SK-N-SH (cell line): ENCODE measurements at regions not wholly inside any gene's neighbourhood (a gene's known extent, or its start where the extent isn't known, plus 50 kb on each side); places are given as distances from the start of the nearest gene placed in this dataset.

Source experiments
- CTCF ChIA-PET: fragments of 300-600, 350-600 bp; formaldehyde crosslinking; extraction: SDS; loops from one replicate; lab custom pipeline; 2021; lab: Yijun Ruan, JAX
- POLR2A ChIA-PET: fragments of 350-600 bp; sonication (Branson Sonifier 250); formaldehyde crosslinking; extraction: SDS; loops from one replicate; lab custom pipeline; 2020; ENCODE audit warnings: antibody characterized with exemption, inconsistent platforms; lab: Yijun Ruan, JAX
- DNase-seq: peaks from one replicate; pipeline ENCODE4 v3.0.0; 2012
- H2AFZ ChIP-seq: fragments of 200-600 bp; sonication (generic); 2 replicates; pipeline ENCODE4 v1.8.1; 2016; ENCODE audit warnings: antibody characterized with exemption, mild to moderate bottlenecking, low read depth
- H3F3A ChIP-seq: fragments of 200-600 bp; sonication (generic); replicated peaks from 2 replicates; pipeline ENCODE3; 2016; ENCODE audit warnings: antibody characterized with exemption, mild to moderate bottlenecking; ENCODE audit not compliant: insufficient read depth
- H3K27ac ChIP-seq, 2 experiments: fragments of 200-500 bp in 1 of 2; fragments of 200-600 bp in 1 of 2; sonication (Bioruptor generic) in 1 of 2; sonication (generic), shearing (Covaris generic) in 1 of 2; 2 replicates each; pipeline versions ENCODE4 v1.5.1 to v1.6.1; 2014 to 2016; ENCODE audit warnings: low read depth in 2 of 2, inconsistent platforms in 1 of 2, low read length in 1 of 2, mild to moderate bottlenecking in 1 of 2, mixed read lengths in 1 of 2
- H3K27me3 ChIP-seq: fragments of 200-600 bp; sonication (generic), shearing (Covaris generic); 2 replicates; pipeline ENCODE4 v1.6.1; 2016; ENCODE audit warnings: mixed run types; ENCODE audit not compliant: insufficient read depth
- H3K36me3 ChIP-seq, 2 experiments: fragments of 200-500 bp in 1 of 2; fragments of 200-600 bp in 1 of 2; sonication (Bioruptor generic) in 1 of 2; sonication (generic) in 1 of 2; replicated peaks in 1 of 2; 2 replicates each; pipeline versions ENCODE3 to v1.5.1; 2014 to 2016; ENCODE audit warnings: low read length in 1 of 2, mild to moderate bottlenecking in 1 of 2; ENCODE audit not compliant: insufficient read depth in 2 of 2, control insufficient read depth in 1 of 2
- H3K4me1 ChIP-seq, 2 experiments: fragments of 200-500 bp in 1 of 2; fragments of 200-600 bp in 1 of 2; sonication (Bioruptor generic) in 1 of 2; sonication (generic), shearing (Covaris generic) in 1 of 2; 2 replicates each; pipeline versions ENCODE4 v1.5.1 to v1.6.1; 2014 to 2016; ENCODE audit warnings: low read depth in 1 of 2, low read length in 1 of 2, mixed run types in 1 of 2; ENCODE audit not compliant: insufficient read depth in 2 of 2, control insufficient read depth in 1 of 2
- H3K4me2 ChIP-seq: fragments of 200-600 bp; sonication (generic), shearing (Covaris generic); 2 replicates; pipeline ENCODE4 v1.6.1; 2017; ENCODE audit warnings: mixed run types
- H3K4me3 ChIP-seq, 2 experiments: fragments of 200-500 bp in 1 of 2; fragments of 200-600 bp in 1 of 2; sonication (Bioruptor generic) in 1 of 2; sonication (generic), shearing (Covaris generic) in 1 of 2; 2 replicates each; pipeline versions ENCODE4 v1.5.1 to v1.8.1; 2014 to 2016; ENCODE audit warnings: low read depth in 2 of 2, inconsistent platforms in 1 of 2, low read length in 1 of 2, mild to moderate bottlenecking in 1 of 2, mixed read lengths in 1 of 2, moderate library complexity in 1 of 2
- H3K79me2 ChIP-seq: fragments of 200-600 bp; sonication (generic); 2 replicates; pipeline ENCODE4 v1.8.1; 2017; ENCODE audit warnings: mild to moderate bottlenecking; ENCODE audit not compliant: insufficient read depth
- H3K9ac ChIP-seq: fragments of 200-600 bp; sonication (generic); 2 replicates; pipeline ENCODE4 v1.6.1; 2017; ENCODE audit warnings: mixed run types
- H3K9me2 ChIP-seq: fragments of 200-600 bp; sonication (generic); 2 replicates; pipeline ENCODE4 v1.6.1; 2017; ENCODE audit warnings: mixed run types
- H3K9me3 ChIP-seq: fragments of 200-600 bp; sonication (generic); 2 replicates; pipeline ENCODE4 v1.6.1; 2017; ENCODE audit warnings: mixed run types, mild to moderate bottlenecking, moderate library complexity
- H4K20me1 ChIP-seq: fragments of 200-600 bp; sonication (generic); 2 replicates; pipeline ENCODE4 v1.6.1; 2017; ENCODE audit warnings: mild to moderate bottlenecking, mixed run types; ENCODE audit not compliant: insufficient read depth
- CHD2 ChIP-seq: fragments of 150-350 bp; IDR thresholded peaks from 2 replicates; pipeline ENCODE4 v1.6.1; 2018; ENCODE audit warnings: low read length; ENCODE audit not compliant: partially characterized antibody
- FOSL2 ChIP-seq: IDR thresholded peaks from 2 replicates; pipeline ENCODE4 v1.4.0; 2012; ENCODE audit warnings: low read depth, mild to moderate bottlenecking, moderate library complexity, borderline replicate concordance
- GABPA ChIP-seq: IDR thresholded peaks from 2 replicates; pipeline ENCODE4 v1.4.0; 2012; ENCODE audit warnings: low read depth, mild to moderate bottlenecking
- MAX ChIP-seq: IDR thresholded peaks from 2 replicates; pipeline ENCODE4 v1.4.0; 2012; ENCODE audit warnings: low read depth
- MEF2A ChIP-seq: IDR thresholded peaks from 2 replicates; pipeline ENCODE4 v1.4.0; 2012; ENCODE audit warnings: low read depth, borderline replicate concordance
- NRF1 ChIP-seq: IDR thresholded peaks from 2 replicates; pipeline ENCODE4 v1.6.1; 2012; ENCODE audit warnings: low read depth, mild to moderate bottlenecking, low read length
- PBX3 ChIP-seq: IDR thresholded peaks from 2 replicates; pipeline ENCODE4; 2012
- POLR2AphosphoS5 ChIP-seq: IDR thresholded peaks from 2 replicates; pipeline ENCODE4 v1.6.1; 2012; ENCODE audit warnings: low read depth, low read length
- RAD21 ChIP-seq: IDR thresholded peaks from 2 replicates; pipeline ENCODE4 v1.6.1; 2012; ENCODE audit warnings: mild to moderate bottlenecking, low read length
- RCOR1 ChIP-seq: fragments of 150-350 bp; IDR thresholded peaks from 2 replicates; pipeline ENCODE4 v1.6.1; 2017; ENCODE audit warnings: antibody characterized with exemption, low read length
- RFX5 ChIP-seq: IDR thresholded peaks from 2 replicates; pipeline ENCODE4 v1.6.1; 2012; ENCODE audit warnings: mild to moderate bottlenecking, improper control_type of control experiment, low read length
- TCF12 ChIP-seq: IDR thresholded peaks from 2 replicates; pipeline ENCODE4 v1.4.0; 2012
- YY1 ChIP-seq: IDR thresholded peaks from 2 replicates; pipeline ENCODE4 v1.4.0; 2012; ENCODE audit warnings: low read depth, mild to moderate bottlenecking
- WGBS: methylation state at CpG from one replicate; pipeline ENCODE4 v1.1.6; 2017; ENCODE audit warnings: low lambda C conversion rate; 5-methylcytosine and 5-hydroxymethylcytosine counted together

GRCh38 chr18:6600667-6601167 is 128.8 kb upstream of the ARHGAP28 start:
- H3K79me2 ChIP-seq: no peaks in the 10 kb centered on the region
- H3K9me2 ChIP-seq: no peaks in the 10 kb centered on the region
- WGBS: 79% methylated on average over 3 of the region's 3 CpGs
- TF ChIP-seq RAD21: no peak
- TF ChIP-seq MAX: no peak
- no peak for TF ChIP-seq POLR2AphosphoS5
- TF ChIP-seq RCOR1: no peak
- TF ChIP-seq GABPA: no peak
- no peak for TF ChIP-seq NRF1
- TF ChIP-seq MEF2A: no peak
- TF ChIP-seq TCF12: no peak
- no peak for TF ChIP-seq FOSL2
- no peak for TF ChIP-seq RFX5
- no peak for TF ChIP-seq PBX3
- no peak for TF ChIP-seq CHD2
- TF ChIP-seq YY1: no peak
- no peak overlapping the region for H3K9ac ChIP-seq
- H3K9me3 ChIP-seq: no peaks in the 10 kb centered on the region
- CTCF ChIA-PET: interaction anchor here (1.0 kb wide), 1 partner anchor 11 kb away, joined by 3 read pairs; no protein-coding TSS in a partner anchor
- DNase-seq: no peak
- no peaks in the 10 kb centered on the region for H3F3A ChIP-seq
- H3K27ac ChIP-seq: no peak overlapping the region
- POLR2A ChIA-PET: no interaction called here
- H3K4me2 ChIP-seq: no peak overlapping the region
- H3K36me3 ChIP-seq: no peaks in the 10 kb centered on the region
- no peaks in the 10 kb centered on the region for H4K20me1 ChIP-seq
- no peaks in the 10 kb centered on the region for H3K27me3 ChIP-seq
- no peak overlapping the region for H3K4me3 ChIP-seq
- H2AFZ ChIP-seq: no peak overlapping the region
- H3K4me1 ChIP-seq: peaks cover 0 to 3% of the 10 kb centered on the region in 2 experiments; a peak in 1 of 4 replicates

GRCh38 chr18:6601241-6601640 is 128.3 kb upstream of the ARHGAP28 start:
- Histone ChIP-seq H3K36me3 (no peaks in the 10 kb centered on the region), H3K4me3 (no peak overlapping the region)

More at GRCh38 chr18:6601241-6601640, 128.3 kb upstream of the ARHGAP28 start:
- no peak overlapping the region for H3K4me2 ChIP-seq
- POLR2A ChIA-PET: no interaction called here
- H2AFZ ChIP-seq: no peak overlapping the region
- H3K79me2 ChIP-seq: no peaks in the 10 kb centered on the region
- no peak for TF ChIP-seq MAX
- no peak for TF ChIP-seq POLR2AphosphoS5
- CTCF ChIA-PET: interaction anchor here (1.0 kb wide), 2 partner anchors 11 to 20 kb away, joined by 3 read pairs; no protein-coding TSS in a partner anchor
- no peaks in the 10 kb centered on the region; a peak in 1 of 4 replicates for H3K4me1 ChIP-seq
- 58% methylated on average over 6 of the region's 6 CpGs for WGBS
- no peaks in the 10 kb centered on the region for H3K27me3 ChIP-seq
- H3F3A ChIP-seq: no peaks in the 10 kb centered on the region
- H3K9me2 ChIP-seq: no peaks in the 10 kb centered on the region
- no peaks in the 10 kb centered on the region for H3K9me3 ChIP-seq
- no peaks in the 10 kb centered on the region for H4K20me1 ChIP-seq
- H3K9ac ChIP-seq: no peak overlapping the region
- H3K27ac ChIP-seq: no peak overlapping the region
- no peak for DNase-seq
